GM10266 (cell line): ENCODE measurements at regions not wholly inside any gene's neighbourhood (a gene's known extent, or its start where the extent isn't known, plus 50 kb on each side); places are given as distances from the start of the nearest gene placed in this dataset.

Experiments used
- DNase-seq: peaks from one replicate; pipeline ENCODE4 v3.0.0; 2012; ENCODE audit errors: extremely low spot score
- TF ChIP-seq, protein P1 (sequence below): IDR thresholded peaks from 2 replicates; pipeline ENCODE4 v1.5.1; 2012; ENCODE audit warnings: mild to moderate bottlenecking, low read depth; ENCODE audit not compliant: control insufficient read depth, insufficient read depth; ENCODE audit errors: missing control alignments

DNA sequence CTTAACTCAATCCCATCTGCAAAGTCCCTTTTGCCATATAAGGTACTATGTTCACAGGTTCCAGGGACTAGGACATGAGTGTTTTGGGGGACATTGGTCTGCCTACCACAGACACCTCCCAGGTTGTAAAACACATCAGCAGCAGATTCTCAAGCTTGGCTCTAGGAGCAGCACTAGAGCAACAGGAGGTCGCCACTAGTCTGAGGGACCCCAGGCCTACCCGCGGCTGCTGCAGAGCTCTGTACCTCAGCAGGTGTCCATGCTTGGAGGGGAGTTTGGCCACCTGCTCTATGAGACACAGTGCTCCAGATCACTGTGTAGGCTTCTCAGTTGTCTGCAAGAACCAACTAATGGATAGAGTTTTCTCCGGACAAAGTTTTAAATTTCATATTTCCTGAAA lies 262.2 kb upstream of the ARRDC3 start:
- DNase-seq: no peak
- TF ChIP-seq, protein P1, sequence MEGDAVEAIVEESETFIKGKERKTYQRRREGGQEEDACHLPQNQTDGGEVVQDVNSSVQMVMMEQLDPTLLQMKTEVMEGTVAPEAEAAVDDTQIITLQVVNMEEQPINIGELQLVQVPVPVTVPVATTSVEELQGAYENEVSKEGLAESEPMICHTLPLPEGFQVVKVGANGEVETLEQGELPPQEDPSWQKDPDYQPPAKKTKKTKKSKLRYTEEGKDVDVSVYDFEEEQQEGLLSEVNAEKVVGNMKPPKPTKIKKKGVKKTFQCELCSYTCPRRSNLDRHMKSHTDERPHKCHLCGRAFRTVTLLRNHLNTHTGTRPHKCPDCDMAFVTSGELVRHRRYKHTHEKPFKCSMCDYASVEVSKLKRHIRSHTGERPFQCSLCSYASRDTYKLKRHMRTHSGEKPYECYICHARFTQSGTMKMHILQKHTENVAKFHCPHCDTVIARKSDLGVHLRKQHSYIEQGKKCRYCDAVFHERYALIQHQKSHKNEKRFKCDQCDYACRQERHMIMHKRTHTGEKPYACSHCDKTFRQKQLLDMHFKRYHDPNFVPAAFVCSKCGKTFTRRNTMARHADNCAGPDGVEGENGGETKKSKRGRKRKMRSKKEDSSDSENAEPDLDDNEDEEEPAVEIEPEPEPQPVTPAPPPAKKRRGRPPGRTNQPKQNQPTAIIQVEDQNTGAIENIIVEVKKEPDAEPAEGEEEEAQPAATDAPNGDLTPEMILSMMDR: no peak

DNA sequence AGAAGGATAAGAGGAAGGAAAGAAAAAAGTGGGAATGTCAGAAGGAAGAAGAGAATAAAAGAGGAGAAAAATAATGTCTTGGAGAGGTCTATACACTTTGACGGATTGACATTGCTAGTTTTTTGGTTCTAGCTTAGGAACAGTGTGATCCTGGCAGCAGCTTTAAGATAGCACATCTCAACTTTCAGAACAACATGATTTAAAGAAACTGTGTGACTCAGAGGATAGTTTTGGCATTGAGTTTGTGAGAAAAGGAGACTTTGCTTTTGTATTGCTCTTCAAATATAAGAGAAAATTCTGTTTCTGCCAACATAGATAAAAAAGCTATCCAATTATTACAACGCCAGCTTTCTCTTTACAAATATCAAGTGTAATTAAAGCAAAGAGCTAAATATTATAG lies 260.7 kb upstream of the ARRDC3 start:
- TF ChIP-seq, protein P1: no peak
- no peak for DNase-seq

DNA sequence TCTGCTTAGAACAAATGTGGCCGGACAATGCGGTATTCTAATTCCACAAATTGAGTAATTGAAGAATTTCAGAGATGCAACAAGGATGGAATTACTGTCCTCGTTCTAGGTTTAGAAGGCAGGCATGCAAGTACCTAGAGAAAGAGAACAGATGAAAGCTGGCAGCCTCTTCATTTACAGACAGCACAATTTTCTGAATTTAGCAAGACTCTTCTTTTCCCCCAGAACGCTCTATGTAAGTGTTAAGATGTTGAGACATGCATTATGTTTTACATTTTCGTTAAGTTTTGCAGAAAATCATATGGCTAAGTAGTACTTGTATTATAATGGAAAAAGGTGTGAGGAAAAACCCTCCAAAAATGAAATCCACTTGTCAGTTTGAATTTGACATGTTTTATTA lies 259.5 kb upstream of the ARRDC3 start:
- no peak for DNase-seq
- TF ChIP-seq, protein P1: no peak

DNA sequence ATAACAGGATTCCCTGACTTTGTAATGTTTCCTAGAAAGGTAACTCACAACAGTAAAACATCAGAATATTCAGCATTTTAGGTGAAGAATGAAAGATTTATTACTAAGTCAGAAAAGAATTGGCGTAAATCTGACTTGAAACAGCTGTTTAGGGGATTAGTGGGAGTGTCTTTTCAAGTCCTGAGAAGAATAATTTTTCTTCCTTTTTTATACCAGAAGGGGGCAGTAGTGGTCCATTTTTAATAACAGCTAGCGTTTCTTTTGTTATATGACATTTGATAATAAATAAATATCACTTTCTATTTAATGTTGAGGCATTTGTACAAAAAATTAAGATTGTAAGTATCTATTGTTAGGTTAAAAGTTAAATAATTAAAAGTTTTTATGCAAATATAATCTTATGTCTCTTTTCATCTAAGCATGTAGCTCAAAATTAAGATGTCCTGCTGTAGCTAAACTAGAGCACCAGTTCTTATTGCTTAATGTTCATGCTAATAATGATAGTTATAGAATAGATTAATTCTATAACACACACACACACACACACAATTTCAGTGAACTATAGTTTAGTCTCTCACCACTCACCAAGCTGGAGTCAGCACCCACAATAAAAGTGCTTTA lies 258.7 kb upstream of the ARRDC3 start:
- TF ChIP-seq, protein P1: peak; percentile 31
- peak; percentile 10 for DNase-seq

DNA sequence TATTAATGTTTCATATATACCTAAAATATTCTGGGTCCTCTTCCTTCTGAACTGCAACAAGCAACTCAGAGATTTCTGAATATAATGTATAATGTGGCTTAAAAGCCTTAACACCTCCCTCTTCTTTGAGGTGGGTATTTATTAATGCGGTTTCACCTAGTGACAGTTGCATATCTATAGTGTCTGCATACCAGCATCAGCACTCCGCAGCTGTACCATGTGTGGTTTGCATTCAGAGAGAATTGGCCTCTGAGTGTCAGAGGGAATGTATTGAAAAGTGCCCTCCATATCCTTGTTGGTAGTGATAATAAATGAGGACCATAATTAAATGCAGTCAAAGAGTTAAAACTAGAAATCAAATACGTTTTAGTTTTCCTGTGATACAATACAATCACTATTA lies 256.6 kb upstream of the ARRDC3 start:
- TF ChIP-seq, protein P1: no peak
- DNase-seq: no peak

DNA sequence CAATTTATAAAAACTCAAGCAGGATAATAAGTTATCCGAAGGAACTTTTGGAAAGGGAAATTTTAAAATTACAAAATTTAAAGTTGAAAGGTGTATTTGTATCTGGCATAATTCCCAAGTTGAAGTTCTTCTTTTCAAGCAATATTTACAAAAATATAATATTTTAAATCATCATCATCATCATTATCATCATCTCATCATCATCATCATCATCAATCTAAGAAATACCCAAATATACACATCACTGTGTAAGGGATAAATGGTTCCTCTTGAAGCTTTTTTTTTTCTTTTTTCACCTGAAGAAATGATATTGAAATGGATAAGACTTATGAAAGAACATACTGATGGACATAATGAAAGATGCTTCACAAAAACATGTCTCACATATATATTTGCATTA lies 254.9 kb upstream of the ARRDC3 start:
- TF ChIP-seq, protein P1: no peak
- DNase-seq: no peak

DNA sequence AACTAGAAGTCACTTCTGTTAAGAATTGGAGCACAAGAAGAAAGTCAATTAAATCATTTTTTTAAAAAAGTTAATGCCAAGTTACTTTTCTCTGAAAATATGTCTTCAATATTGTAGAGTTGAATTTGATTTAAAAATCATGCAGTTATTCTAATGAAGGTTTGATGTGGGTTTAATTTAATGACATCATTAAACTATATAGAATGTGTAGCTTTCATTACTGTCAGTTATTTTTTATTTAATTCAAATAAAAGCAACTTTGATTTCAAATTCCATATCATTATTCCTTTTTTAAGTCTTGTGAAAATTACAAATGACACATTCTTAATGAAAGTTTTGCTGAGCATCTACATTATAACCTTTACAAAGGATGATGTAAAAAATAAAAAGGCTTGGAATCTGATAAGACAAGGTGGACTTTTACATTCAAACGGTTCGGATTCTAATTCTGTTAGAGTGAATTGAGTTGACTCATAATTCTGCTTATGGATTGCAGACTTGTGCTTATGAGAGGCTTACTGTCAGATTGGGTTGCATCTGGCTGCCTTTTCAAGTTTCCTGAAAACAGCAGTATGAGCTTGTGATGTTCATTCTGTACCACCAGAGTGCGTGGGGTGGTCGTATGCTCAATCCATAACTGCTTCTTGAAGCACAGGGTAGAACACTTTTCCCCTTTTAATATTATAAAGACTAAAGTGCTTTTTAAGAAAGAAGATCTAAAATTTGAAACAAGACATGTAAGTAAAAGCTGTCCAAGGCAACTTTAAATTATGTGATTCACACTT lies 253.0 kb upstream of the ARRDC3 start:
- DNase-seq: no peak

More for the DNA sequence above, 253.0 kb upstream of the ARRDC3 start:
- TF ChIP-seq, protein P1: no peak
